ENCODE measurements at regions not wholly inside any gene's neighbourhood (a gene's known extent, or its start where the extent isn't known, plus 50 kb on each side); places are given as distances from the start of the nearest gene placed in this dataset.

- Histone ChIP-seq H3K4me1 (no peaks in the 10 kb centered on the region), H3K27ac (no peak overlapping the region), H3K4me3 (replicated peaks in 1 of 3) (no peak overlapping the region), H3K27me3 (no peaks in the 10 kb centered on the region), H3K9me3 (no peaks in the 10 kb centered on the region), H3K36me3 (no peaks in the 10 kb centered on the region)
- intact Hi-C loops (cut with DNase I), result no loop called here
- 76 to 90% methylated on average over 2 of the region's 2 CpGs for WGBS, 2 donors
- TF ChIP-seq CTCF (IDR thresholded peaks at IDR 0.05) (no peak), POLR2A (IDR thresholded peaks at IDR 0.05) (no peak)
- no peak for DNase-seq
These were observed 237.2 kb downstream of the RNF152 start for GRCh38 chr18:61655630-61656029.

- no peaks in the 10 kb centered on the region for H3K27me3 ChIP-seq
- no peak overlapping the region for H3K4me3 ChIP-seq (replicated peaks in 1 of 3)
- H3K9me3 ChIP-seq, result no peaks in the 10 kb centered on the region
- no peak for DNase-seq
- no peaks in the 10 kb centered on the region for H3K36me3 ChIP-seq
- WGBS, 2 donors, result 66 to 77% methylated on average over 4 of the region's 4 CpGs
- no peaks in the 10 kb centered on the region for H3K4me1 ChIP-seq
- no peak overlapping the region for H3K27ac ChIP-seq
- TF ChIP-seq CTCF (IDR thresholded peaks at IDR 0.05), result no peak
- no peak for TF ChIP-seq POLR2A (IDR thresholded peaks at IDR 0.05)
- intact Hi-C loops (cut with DNase I), result no loop called here
These were observed 238.8 kb downstream of the RNF152 start for GRCh38 chr18:61653823-61654551.

- Histone ChIP-seq H3K9me3 (no peaks in the 10 kb centered on the region), H3K27me3 (no peaks in the 10 kb centered on the region), H3K4me1 (no peaks in the 10 kb centered on the region), H3K4me3 (replicated peaks in 1 of 3) (no peak overlapping the region), H3K27ac (no peak overlapping the region), H3K36me3 (no peaks in the 10 kb centered on the region)
- TF ChIP-seq CTCF (IDR thresholded peaks at IDR 0.05), result no peak
- no peak for TF ChIP-seq POLR2A (IDR thresholded peaks at IDR 0.05)
- no peak for DNase-seq
- intact Hi-C loops (cut with DNase I), result no loop called here
- WGBS, 2 donors, result 82 to 94% methylated on average over 4 of the region's 4 CpGs
These were observed 240.9 kb downstream of the RNF152 start for GRCh38 chr18:61651880-61652268.

GRCh38 chr18:61651145-61651879 lies 241.5 kb downstream of the RNF152 start:
- TF ChIP-seq POLR2A (IDR thresholded peaks at IDR 0.05), result no peak
- TF ChIP-seq CTCF (IDR thresholded peaks at IDR 0.05), result no peak
- H3K27ac ChIP-seq, result no peak overlapping the region
- 74 to 83% methylated on average over 3 of the region's 3 CpGs for WGBS, 2 donors
- H3K4me3 ChIP-seq (replicated peaks in 1 of 3), result no peak overlapping the region
- DNase-seq, result no peak
- no peaks in the 10 kb centered on the region for H3K4me1 ChIP-seq
- no peaks in the 10 kb centered on the region for H3K27me3 ChIP-seq
- no peaks in the 10 kb centered on the region for H3K36me3 ChIP-seq
- intact Hi-C loops (cut with DNase I), result no loop called here
- H3K9me3 ChIP-seq, result no peaks in the 10 kb centered on the region
